OCI-LY1 (cell line): ENCODE measurements at regions not wholly inside any gene's neighbourhood (a gene's known extent, or its start where the extent isn't known, plus 50 kb on each side); places are given as distances from the start of the nearest gene placed in this dataset.

ENCODE experiments used
- CTCF ChIP-seq: fragments of 200-600 bp; sonication (generic), shearing (Covaris generic); IDR thresholded peaks from 2 replicates; pipeline ENCODE4 v1.5.1; 2017; ENCODE audit warnings: mild to moderate bottlenecking, antibody characterized with exemption, low read length, moderate library complexity, mixed read lengths
- EZH2 ChIP-seq: fragments of 200-600 bp; sonication (generic), shearing (Covaris generic); IDR thresholded peaks from 2 replicates; pipeline ENCODE4 v1.8.0; 2017; ENCODE audit warnings: borderline replicate concordance, mixed run types, mild to moderate bottlenecking, antibody characterized with exemption, low read length, moderate library complexity, mixed read lengths

GRCh38 chr13:99847318-99847750 is 124.2 kb downstream of the ZIC5 start:
- TF ChIP-seq EZH2: no peak
- TF ChIP-seq CTCF: no peak
